ENCODE measurements at regions not wholly inside any gene's neighbourhood (a gene's known extent, or its start where the extent isn't known, plus 50 kb on each side); places are given as distances from the start of the nearest gene placed in this dataset.

- TF ChIP-seq ZNF512 (CRISPR knock-in tag; IDR thresholded peaks at IDR 0.05) (no peak), REST (IDR thresholded peaks at IDR 0.05; ENCODE audit: borderline replicate concordance in 1 of 2, low read depth in 1 of 2, low read length in 2 of 2) (no peak), PRDM4 (CRISPR knock-in tag; IDR thresholded peaks at IDR 0.05; ENCODE audit: borderline replicate concordance) (no peak), SNAI1 (CRISPR knock-in tag; IDR thresholded peaks at IDR 0.05; ENCODE audit: borderline replicate concordance) (no peak), FOXM1 (CRISPR knock-in tag; IDR thresholded peaks at IDR 0.05) (no peak), NR0B2 (CRISPR knock-in tag; IDR thresholded peaks at IDR 0.05) (no peak), PITX1 (CRISPR knock-in tag; IDR thresholded peaks at IDR 0.05) (peak; percentile 41; the same call in 1 of the 2 replicates), JARID2 (CRISPR knock-in tag; IDR thresholded peaks at IDR 0.05; ENCODE audit: insufficient replicate concordance) (no peak), ATM (IDR thresholded peaks at IDR 0.05; ENCODE audit: borderline replicate concordance) (no peak; the same call in 1 of the 2 replicates), ARHGAP35 (CRISPR knock-in tag; IDR thresholded peaks at IDR 0.05; ENCODE audit: borderline replicate concordance) (no peak), ZNF740 (CRISPR knock-in tag; IDR thresholded peaks at IDR 0.05) (no peak), ZMYM4 (CRISPR knock-in tag; IDR thresholded peaks at IDR 0.05) (peak; percentile 78), CHCHD3 (CRISPR knock-in tag; IDR thresholded peaks at IDR 0.05) (no peak), ZNF253 (CRISPR knock-in tag; IDR thresholded peaks at IDR 0.05; ENCODE audit: borderline replicate concordance) (no peak), ZBTB7A (CRISPR knock-in tag; IDR thresholded peaks at IDR 0.05) (no peak), PLRG1 (conservative IDR thresholded peaks at IDR 0.05) (no peak), ZFP1 (CRISPR knock-in tag; IDR thresholded peaks at IDR 0.05) (0 out of 2 replicates have a peak, but pooled peaks have one; percentile 56), TBP (CRISPR knock-in tag; IDR thresholded peaks at IDR 0.05) (no peak), THAP8 (CRISPR knock-in tag; IDR thresholded peaks at IDR 0.05; ENCODE audit: borderline replicate concordance) (no peak)
Observed at GRCh38 chr14:59013672-59014298, 174.7 kb upstream of the DAAM1 start (continued).

Data from HepG2 (cell line).